ENCODE measurements at regions not wholly inside any gene's neighbourhood (a gene's known extent, or its start where the extent isn't known, plus 50 kb on each side); places are given as distances from the start of the nearest gene placed in this dataset.

DNA sequence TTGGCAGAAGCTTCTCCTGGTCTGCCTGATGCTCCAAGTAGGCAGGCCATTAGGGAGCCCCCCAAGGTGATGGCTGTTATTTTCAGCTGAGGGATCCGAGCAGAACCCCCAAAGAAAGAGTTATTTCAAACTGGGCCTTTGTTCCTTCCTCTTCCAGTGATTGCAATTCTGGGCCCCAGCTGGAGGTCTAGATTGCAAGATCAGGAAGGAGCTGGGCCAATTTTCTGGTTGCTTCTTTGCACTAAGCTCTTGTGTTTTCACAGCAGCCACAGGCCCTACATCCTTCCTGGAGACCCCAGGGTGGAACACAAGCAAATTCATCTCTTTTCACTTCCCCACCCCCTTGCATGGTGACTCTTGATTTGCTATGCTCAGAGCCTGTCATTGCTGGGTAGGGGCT lies 215.0 kb downstream of the SEMA6A start:
- H3K4me2 ChIP-seq (ENCODE audit: low read length), result no peak overlapping the region
- no peak overlapping the region for H3K27ac ChIP-seq (ENCODE audit: low read length)
- TF ChIP-seq, protein P1, sequence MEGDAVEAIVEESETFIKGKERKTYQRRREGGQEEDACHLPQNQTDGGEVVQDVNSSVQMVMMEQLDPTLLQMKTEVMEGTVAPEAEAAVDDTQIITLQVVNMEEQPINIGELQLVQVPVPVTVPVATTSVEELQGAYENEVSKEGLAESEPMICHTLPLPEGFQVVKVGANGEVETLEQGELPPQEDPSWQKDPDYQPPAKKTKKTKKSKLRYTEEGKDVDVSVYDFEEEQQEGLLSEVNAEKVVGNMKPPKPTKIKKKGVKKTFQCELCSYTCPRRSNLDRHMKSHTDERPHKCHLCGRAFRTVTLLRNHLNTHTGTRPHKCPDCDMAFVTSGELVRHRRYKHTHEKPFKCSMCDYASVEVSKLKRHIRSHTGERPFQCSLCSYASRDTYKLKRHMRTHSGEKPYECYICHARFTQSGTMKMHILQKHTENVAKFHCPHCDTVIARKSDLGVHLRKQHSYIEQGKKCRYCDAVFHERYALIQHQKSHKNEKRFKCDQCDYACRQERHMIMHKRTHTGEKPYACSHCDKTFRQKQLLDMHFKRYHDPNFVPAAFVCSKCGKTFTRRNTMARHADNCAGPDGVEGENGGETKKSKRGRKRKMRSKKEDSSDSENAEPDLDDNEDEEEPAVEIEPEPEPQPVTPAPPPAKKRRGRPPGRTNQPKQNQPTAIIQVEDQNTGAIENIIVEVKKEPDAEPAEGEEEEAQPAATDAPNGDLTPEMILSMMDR (IDR thresholded peaks at IDR 0.05; ENCODE audit: low read depth, low read length), result no peak
- no peak for TF ChIP-seq EZH2phosphoT487 (IDR thresholded peaks at IDR 0.05; ENCODE audit: low read depth)

DNA sequence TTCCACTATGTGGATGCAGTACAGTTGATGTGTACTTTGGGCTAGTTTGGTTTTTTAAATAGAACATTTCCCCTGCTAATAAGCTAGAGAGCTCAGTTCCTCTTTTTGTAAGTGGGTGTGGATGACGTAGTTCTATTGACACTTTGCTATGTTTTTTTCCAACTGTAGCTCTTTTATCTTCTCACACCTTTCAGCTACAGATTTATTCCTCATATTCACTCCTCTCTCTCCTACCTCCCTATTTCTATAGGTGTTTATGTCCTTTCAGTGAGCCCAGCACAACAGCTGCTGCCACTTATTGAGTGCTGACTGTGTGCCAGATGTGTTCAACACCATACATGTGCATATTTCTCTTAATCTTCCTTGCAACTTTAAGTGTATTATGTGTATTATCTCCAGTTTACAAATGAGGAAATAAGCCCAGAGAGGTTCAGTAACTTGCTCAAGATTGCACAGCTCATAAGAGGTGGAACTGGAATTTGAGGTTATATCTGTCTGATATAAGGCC lies 215.7 kb downstream of the SEMA6A start:
- TF ChIP-seq, protein P1 (IDR thresholded peaks at IDR 0.05; ENCODE audit: low read depth, low read length), result no peak
- no peak for TF ChIP-seq EZH2phosphoT487 (IDR thresholded peaks at IDR 0.05; ENCODE audit: low read depth)
- peak overlapping the region; percentile 40 for H3K4me2 ChIP-seq (ENCODE audit: low read length)
- peaks cover 20% of the 10 kb centered on the region for H3K4me1 ChIP-seq (ENCODE audit: low read length)
- no peaks in the 10 kb centered on the region for H3K9me3 ChIP-seq (ENCODE audit: insufficient read depth, low read length)
- no peak overlapping the region for H3K4me3 ChIP-seq (ENCODE audit: low read length)
- no peaks in the 10 kb centered on the region for H3K27me3 ChIP-seq (ENCODE audit: low read depth, low read length)
- H3K36me3 ChIP-seq (replicated peaks; ENCODE audit: low read depth, low read length), result peaks cover 5% of the 10 kb centered on the region
- H4K20me1 ChIP-seq (ENCODE audit: insufficient read depth, low read length), result peaks cover 4% of the 10 kb centered on the region; the same call in 1 of the 2 replicates
- no peak overlapping the region for H3K9ac ChIP-seq (ENCODE audit: low read length)
- no peak overlapping the region for H3K27ac ChIP-seq (ENCODE audit: low read length)
- H3K79me2 ChIP-seq (ENCODE audit: low read length), result no peaks in the 10 kb centered on the region
- H2AFZ ChIP-seq (ENCODE audit: low read depth, low read length), result no peak overlapping the region

More for the DNA sequence above, 215.0 kb downstream of the SEMA6A start:
- Histone ChIP-seq H3K9ac (ENCODE audit: low read length) (no peak overlapping the region), H3K36me3 (replicated peaks; ENCODE audit: low read depth, low read length) (peaks cover 5% of the 10 kb centered on the region), H3K27me3 (ENCODE audit: low read depth, low read length) (no peaks in the 10 kb centered on the region), H3K4me1 (ENCODE audit: low read length) (peaks cover 20% of the 10 kb centered on the region), H4K20me1 (ENCODE audit: insufficient read depth, low read length) (peaks cover 4% of the 10 kb centered on the region; the same call in 1 of the 2 replicates), H3K9me3 (ENCODE audit: insufficient read depth, low read length) (no peaks in the 10 kb centered on the region), H3K79me2 (ENCODE audit: low read length) (no peaks in the 10 kb centered on the region), H2AFZ (ENCODE audit: low read depth, low read length) (no peak overlapping the region), H3K4me3 (ENCODE audit: low read length) (no peak overlapping the region)

DNA sequence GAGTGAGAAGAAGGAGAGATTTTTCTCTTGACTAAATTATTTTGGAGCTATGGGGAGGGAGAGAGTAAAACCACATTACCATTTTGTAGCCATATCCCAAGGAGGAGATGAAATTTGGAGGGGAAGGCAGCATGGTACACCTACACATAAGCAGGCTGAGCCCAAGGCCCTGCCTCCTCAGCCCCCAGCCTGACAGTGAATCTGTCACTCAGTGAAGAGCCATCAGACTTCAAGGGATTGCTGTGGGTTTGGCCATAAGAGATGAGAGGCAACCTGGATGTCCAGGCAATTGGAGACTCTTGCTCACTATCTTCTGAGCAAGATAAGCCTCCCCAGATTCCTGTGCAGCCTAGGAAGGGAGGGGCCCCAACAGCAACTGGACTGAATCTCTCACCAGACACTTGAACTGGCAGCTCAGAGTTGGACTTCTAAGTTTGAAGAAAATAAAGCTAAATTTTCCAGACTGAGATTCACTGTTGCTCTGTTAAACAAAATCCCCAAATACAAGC lies 216.6 kb downstream of the SEMA6A start:
- Histone ChIP-seq H3K36me3 (replicated peaks; ENCODE audit: low read depth, low read length) (peaks cover 5% of the 10 kb centered on the region), H3K4me2 (ENCODE audit: low read length) (no peak overlapping the region), H3K27me3 (ENCODE audit: low read depth, low read length) (no peaks in the 10 kb centered on the region), H3K79me2 (ENCODE audit: low read length) (no peaks in the 10 kb centered on the region), H3K4me3 (ENCODE audit: low read length) (no peak overlapping the region), H3K27ac (ENCODE audit: low read length) (no peak overlapping the region), H3K4me1 (ENCODE audit: low read length) (peaks cover 20% of the 10 kb centered on the region), H3K9ac (ENCODE audit: low read length) (no peak overlapping the region), H2AFZ (ENCODE audit: low read depth, low read length) (no peak overlapping the region), H3K9me3 (ENCODE audit: insufficient read depth, low read length) (no peaks in the 10 kb centered on the region), H4K20me1 (ENCODE audit: insufficient read depth, low read length) (peaks cover 4% of the 10 kb centered on the region; the same call in 1 of the 2 replicates)
- TF ChIP-seq, protein P1 (IDR thresholded peaks at IDR 0.05; ENCODE audit: low read depth, low read length), result no peak
- no peak for TF ChIP-seq EZH2phosphoT487 (IDR thresholded peaks at IDR 0.05; ENCODE audit: low read depth)

DNA sequence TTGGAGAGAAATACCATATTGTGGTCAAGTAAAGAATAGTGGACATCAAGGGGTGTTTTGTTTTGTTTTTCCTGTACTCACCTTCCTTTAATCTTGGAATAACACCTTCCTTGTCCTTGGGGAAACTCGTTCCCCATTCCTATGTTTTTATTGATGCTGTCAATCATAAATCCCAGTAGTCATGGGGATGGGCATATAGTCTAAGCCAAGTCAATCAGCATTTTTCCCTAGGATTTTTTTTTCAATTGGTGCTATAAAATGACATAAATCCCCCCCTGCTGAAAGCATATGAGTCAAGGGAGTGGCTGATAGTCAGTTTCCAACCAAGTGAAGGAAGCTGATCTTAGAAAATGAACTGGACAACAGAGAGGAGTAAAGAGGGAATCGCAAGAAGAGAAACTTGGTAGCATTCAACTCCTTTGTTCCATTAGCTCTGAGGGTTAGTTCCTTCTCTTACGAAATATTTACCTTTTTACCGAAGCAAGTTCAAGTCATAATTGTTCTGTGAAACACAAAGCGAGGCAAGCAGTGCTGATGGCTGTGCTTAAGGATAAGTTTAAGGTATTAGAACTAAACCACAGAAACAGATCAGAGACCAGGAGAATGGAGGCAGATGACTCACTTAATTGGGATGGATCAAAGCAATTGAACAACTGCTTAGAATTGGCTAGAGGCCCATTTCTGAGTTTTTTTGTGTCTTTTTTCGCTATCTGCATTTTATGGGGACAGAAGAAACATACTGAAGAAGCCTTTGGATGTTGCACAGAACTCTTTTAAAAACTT lies 218.6 kb downstream of the SEMA6A start:
- Histone ChIP-seq H3K27me3 (ENCODE audit: low read depth, low read length) (no peaks in the 10 kb centered on the region), H4K20me1 (ENCODE audit: insufficient read depth, low read length) (peaks cover 4% of the 10 kb centered on the region; the same call in 1 of the 2 replicates), H3K9ac (ENCODE audit: low read length) (no peak overlapping the region), H3K9me3 (ENCODE audit: insufficient read depth, low read length) (no peaks in the 10 kb centered on the region), H3K4me2 (ENCODE audit: low read length) (no peak overlapping the region), H3K79me2 (ENCODE audit: low read length) (no peaks in the 10 kb centered on the region), H3K36me3 (replicated peaks; ENCODE audit: low read depth, low read length) (peaks cover 5% of the 10 kb centered on the region), H3K27ac (ENCODE audit: low read length) (no peak overlapping the region), H2AFZ (ENCODE audit: low read depth, low read length) (no peak overlapping the region), H3K4me1 (ENCODE audit: low read length) (peaks cover 20% of the 10 kb centered on the region), H3K4me3 (ENCODE audit: low read length) (no peak overlapping the region)
- TF ChIP-seq, protein P1 (IDR thresholded peaks at IDR 0.05; ENCODE audit: low read depth, low read length), result no peak
- no peak for TF ChIP-seq EZH2phosphoT487 (IDR thresholded peaks at IDR 0.05; ENCODE audit: low read depth)
